Thyroid gland (tissue), 4 donors: ENCODE measurements at regions not wholly inside any gene's neighbourhood (a gene's known extent, or its start where the extent isn't known, plus 50 kb on each side); places are given as distances from the start of the nearest gene placed in this dataset.

ENCODE experiments used
- DNase-seq, 2 donors: peaks; one replicate each; pipeline ENCODE4 v3.0.0-alpha.2; 2019
- H3K27ac ChIP-seq, 3 donors: fragments of 200-600 bp; sonication (generic); 1 replicate in 2 of 3; 2 replicates in 1 of 3; pipeline ENCODE4 v1.5.1; 2016 to 2019; ENCODE audit warnings: mild to moderate bottlenecking in 1 of 3, moderate library complexity in 1 of 3
- H3K27me3 ChIP-seq: fragments of 200-600 bp; sonication (generic); one replicate; pipeline ENCODE4 v1.5.1; 2019
- H3K36me3 ChIP-seq, 2 donors: fragments of 200-600 bp; sonication (generic); one replicate each; pipeline ENCODE4 v1.5.1; 2016 to 2019
- H3K4me1 ChIP-seq, 2 donors: fragments of 200-600 bp; sonication (generic); one replicate each; pipeline ENCODE4 v1.5.1; 2017 to 2019
- H3K4me3 ChIP-seq, 3 donors: fragments of 200-600 bp; sonication (generic); replicated peaks in 1 of 3; 1 replicate in 2 of 3; 2 replicates in 1 of 3; pipeline ENCODE4 v1.5.1; 2016; ENCODE audit warnings: mild to moderate bottlenecking in 1 of 3
- H3K9me3 ChIP-seq: fragments of 200-600 bp; sonication (generic); one replicate; pipeline ENCODE4 v1.5.1; 2017
- POLR2A ChIP-seq, 2 donors: fragments of 450-650 bp; IDR thresholded peaks; one replicate each; pipeline ENCODE4 v1.6.1; 2017; ENCODE audit warnings: antibody characterized with exemption in 2 of 2, mild to moderate bottlenecking in 2 of 2, moderate library complexity in 1 of 2
- WGBS, 2 donors: methylation state at CpG; one replicate each; pipeline ENCODE4 v1.1.5; 2017; 5-methylcytosine and 5-hydroxymethylcytosine counted together
- intact Hi-C: fragments of 100-400 bp; cut with DNase I; formaldehyde crosslinking; loops from one replicate; pipeline ENCODE4 v1.15.1; 2023
- TF ChIP-seq, protein P1 (sequence below), 6 experiments: fragments of 200-600 bp in 3 of 6; fragments of 450-650 bp in 3 of 6; sonication (generic) in 3 of 6; IDR thresholded peaks; one replicate each; pipeline ENCODE4 v1.5.1; 2016 to 2019; ENCODE audit warnings: antibody characterized with exemption in 6 of 6, mild to moderate bottlenecking in 2 of 6, inconsistent platforms in 1 of 6, moderate library complexity in 1 of 6

DNA sequence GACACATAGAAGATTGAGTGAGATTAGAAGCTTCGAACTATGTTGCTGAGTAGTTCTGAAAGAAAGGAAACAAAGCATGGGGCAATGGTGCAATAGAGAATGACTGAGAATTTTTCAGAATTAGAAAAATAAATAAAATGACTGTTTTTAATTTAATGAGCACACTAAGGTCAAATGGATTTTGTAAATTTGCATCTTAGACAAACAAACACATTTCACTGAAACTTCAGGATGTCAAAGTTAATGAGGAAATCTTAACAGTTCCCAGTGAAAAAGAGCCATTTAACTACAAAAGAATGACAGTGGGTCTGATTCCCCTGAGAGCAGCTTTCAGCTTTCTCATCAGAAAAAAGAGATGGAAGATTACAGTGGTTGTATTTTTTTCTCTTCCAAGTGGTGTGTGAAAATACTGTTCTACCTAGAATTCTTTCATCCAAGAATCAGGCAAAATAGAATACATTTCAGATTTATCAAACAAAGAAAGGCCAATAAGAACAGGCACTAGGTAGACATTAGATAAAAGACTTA is 591.9 kb downstream of the SEMA5A start:
- TF ChIP-seq POLR2A (IDR thresholded peaks at IDR 0.05) = no peak
- TF ChIP-seq, protein P1, sequence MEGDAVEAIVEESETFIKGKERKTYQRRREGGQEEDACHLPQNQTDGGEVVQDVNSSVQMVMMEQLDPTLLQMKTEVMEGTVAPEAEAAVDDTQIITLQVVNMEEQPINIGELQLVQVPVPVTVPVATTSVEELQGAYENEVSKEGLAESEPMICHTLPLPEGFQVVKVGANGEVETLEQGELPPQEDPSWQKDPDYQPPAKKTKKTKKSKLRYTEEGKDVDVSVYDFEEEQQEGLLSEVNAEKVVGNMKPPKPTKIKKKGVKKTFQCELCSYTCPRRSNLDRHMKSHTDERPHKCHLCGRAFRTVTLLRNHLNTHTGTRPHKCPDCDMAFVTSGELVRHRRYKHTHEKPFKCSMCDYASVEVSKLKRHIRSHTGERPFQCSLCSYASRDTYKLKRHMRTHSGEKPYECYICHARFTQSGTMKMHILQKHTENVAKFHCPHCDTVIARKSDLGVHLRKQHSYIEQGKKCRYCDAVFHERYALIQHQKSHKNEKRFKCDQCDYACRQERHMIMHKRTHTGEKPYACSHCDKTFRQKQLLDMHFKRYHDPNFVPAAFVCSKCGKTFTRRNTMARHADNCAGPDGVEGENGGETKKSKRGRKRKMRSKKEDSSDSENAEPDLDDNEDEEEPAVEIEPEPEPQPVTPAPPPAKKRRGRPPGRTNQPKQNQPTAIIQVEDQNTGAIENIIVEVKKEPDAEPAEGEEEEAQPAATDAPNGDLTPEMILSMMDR (IDR thresholded peaks at IDR 0.05) = no peak
- Histone ChIP-seq H3K36me3 (no peaks in the 10 kb centered on the region), H3K4me1 (no peaks in the 10 kb centered on the region), H3K9me3 (no peaks in the 10 kb centered on the region), H3K4me3 (no peak overlapping the region), H3K27ac (no peak overlapping the region), H3K27me3 (no peaks in the 10 kb centered on the region)
- WGBS, 2 donors = 72 to 88% methylated on average over 1 of the region's 1 CpG
- DNase-seq = no peak
- intact Hi-C loops = no loop called here

DNA sequence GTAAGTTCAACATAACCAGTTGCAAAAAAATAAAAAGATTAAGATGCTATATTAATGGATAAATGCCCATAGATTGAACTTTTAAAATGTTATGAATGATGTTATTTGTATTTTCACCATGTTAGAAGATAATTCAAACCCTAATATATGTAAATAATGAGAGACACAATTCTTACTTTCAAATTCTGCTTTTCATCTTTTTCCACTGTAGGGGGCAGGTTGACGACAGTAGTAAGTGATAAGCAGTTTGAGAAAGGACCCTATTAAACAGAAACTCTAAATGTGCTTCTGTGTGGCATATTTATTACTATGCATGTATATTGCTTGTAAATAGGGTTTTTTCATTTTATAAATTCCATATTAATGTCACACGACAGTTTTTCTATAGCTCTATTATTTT is 591.1 kb downstream of the SEMA5A start:
- no peak overlapping the region for H3K4me3 ChIP-seq
- no peaks in the 10 kb centered on the region for H3K36me3 ChIP-seq
- no peak for DNase-seq
- intact Hi-C loops = no loop called here
- H3K9me3 ChIP-seq = no peaks in the 10 kb centered on the region
- H3K4me1 ChIP-seq = no peaks in the 10 kb centered on the region
- WGBS, 2 donors = 72 to 73% methylated on average over 2 of the region's 2 CpGs
- no peak overlapping the region for H3K27ac ChIP-seq
- TF ChIP-seq, protein P1 (IDR thresholded peaks at IDR 0.05) = no peak
- TF ChIP-seq POLR2A (IDR thresholded peaks at IDR 0.05) = no peak
- H3K27me3 ChIP-seq = no peaks in the 10 kb centered on the region

DNA sequence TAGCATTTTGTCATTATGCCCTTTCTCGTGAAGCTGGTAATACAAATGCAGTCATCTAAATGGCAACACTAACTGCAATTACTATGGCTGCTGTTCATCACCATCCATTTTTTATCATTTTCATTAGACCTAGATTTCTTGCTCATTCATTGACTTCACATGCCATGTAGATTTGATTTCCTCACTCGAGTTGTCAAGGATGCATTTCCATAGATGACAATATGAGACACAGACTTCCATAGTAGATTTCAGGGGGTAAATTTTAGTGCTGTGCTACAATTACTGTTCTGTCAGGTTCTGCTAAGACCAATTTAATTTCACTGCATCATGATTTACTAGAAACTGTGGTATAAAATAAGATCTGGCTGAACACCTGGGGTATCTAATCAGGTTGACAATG is 589.2 kb downstream of the SEMA5A start:
- Histone ChIP-seq H3K9me3 (no peaks in the 10 kb centered on the region), H3K27me3 (no peaks in the 10 kb centered on the region), H3K4me1 (no peaks in the 10 kb centered on the region), H3K27ac (no peak overlapping the region), H3K4me3 (no peak overlapping the region), H3K36me3 (no peaks in the 10 kb centered on the region)
- intact Hi-C loops = no loop called here
- DNase-seq = no peak
- WGBS, 2 donors = 88 to 98% methylated on average over 2 of the region's 2 CpGs
- TF ChIP-seq POLR2A (IDR thresholded peaks at IDR 0.05) = no peak
- TF ChIP-seq, protein P1 (IDR thresholded peaks at IDR 0.05) = no peak

DNA sequence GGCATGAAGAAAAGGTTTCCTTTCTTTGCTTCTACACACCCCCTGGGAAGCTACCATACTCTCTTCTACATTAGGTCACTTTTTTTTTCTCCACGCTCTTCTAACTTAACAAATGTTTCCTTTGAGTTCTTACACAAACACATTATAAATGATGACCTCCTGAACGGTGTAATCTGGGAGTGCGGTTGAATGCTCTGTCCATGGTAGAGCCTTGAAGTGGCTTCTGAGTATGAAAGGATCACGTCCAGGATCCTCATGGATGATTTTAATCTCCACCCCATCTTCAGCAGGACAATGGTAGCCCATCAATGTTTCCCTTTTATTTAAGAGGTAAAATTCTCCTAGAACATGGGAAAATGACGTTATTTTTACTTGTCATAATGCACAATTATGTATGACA is 587.3 kb downstream of the SEMA5A start:
- no peaks in the 10 kb centered on the region for H3K9me3 ChIP-seq
- WGBS, 2 donors = 43 to 51% methylated on average over 5 of the region's 5 CpGs
- no peaks in the 10 kb centered on the region for H3K4me1 ChIP-seq
- H3K4me3 ChIP-seq = no peak overlapping the region
- no peak for DNase-seq
- intact Hi-C loops = no loop called here
- H3K27ac ChIP-seq = no peak overlapping the region
- no peaks in the 10 kb centered on the region for H3K27me3 ChIP-seq
- no peaks in the 10 kb centered on the region for H3K36me3 ChIP-seq
- TF ChIP-seq, protein P1 (IDR thresholded peaks at IDR 0.05) = no peak
- no peak for TF ChIP-seq POLR2A (IDR thresholded peaks at IDR 0.05)

DNA sequence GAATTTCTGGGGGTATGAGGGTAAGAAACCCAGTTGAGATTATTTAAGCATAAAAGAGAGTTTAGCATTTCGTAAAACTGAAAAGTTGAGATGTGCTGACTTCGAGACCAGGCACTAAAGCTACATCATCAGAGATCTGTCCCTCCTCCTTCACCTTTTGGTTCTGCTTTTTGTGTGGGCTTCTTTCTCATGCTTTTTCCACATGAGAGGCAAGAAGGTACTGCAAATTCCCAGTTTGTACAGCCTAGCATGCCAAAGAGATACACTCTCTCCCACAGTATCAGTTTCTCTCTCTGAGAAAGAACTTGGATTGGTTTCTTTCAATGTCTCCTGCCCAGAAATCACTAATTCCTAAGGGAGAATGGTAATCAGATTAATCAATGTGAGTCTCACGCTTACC is 584.7 kb downstream of the SEMA5A start:
- no peak for DNase-seq
- no peaks in the 10 kb centered on the region for H3K9me3 ChIP-seq
- no peaks in the 10 kb centered on the region for H3K36me3 ChIP-seq
- H3K27ac ChIP-seq = no peak overlapping the region
- no peak overlapping the region for H3K4me3 ChIP-seq
- TF ChIP-seq, protein P1 (IDR thresholded peaks at IDR 0.05) = no peak
- TF ChIP-seq POLR2A (IDR thresholded peaks at IDR 0.05) = no peak
- intact Hi-C loops = no loop called here
- WGBS, 2 donors = 85% methylated on average over 3 of the region's 3 CpGs
- H3K27me3 ChIP-seq = no peaks in the 10 kb centered on the region
- H3K4me1 ChIP-seq = no peaks in the 10 kb centered on the region
